NT2/D1 (cell line): ENCODE measurements at regions not wholly inside any gene's neighbourhood (a gene's known extent, or its start where the extent isn't known, plus 50 kb on each side); places are given as distances from the start of the nearest gene placed in this dataset.

Experiments
- DNase-seq: peaks from one replicate; pipeline ENCODE4 v3.0.0-alpha.2; 2011; ENCODE audit warnings: low read depth, low spot score
- H3K27me3 ChIP-seq: 2 replicates; pipeline ENCODE4 v1.6.0; 2011; ENCODE audit warnings: mild to moderate bottlenecking; ENCODE audit not compliant: insufficient read length, insufficient read depth
- H3K36me3 ChIP-seq: 2 replicates; pipeline ENCODE4 v1.6.1; 2011; ENCODE audit warnings: mild to moderate bottlenecking, low read length, mixed read lengths; ENCODE audit not compliant: insufficient read depth, insufficient read length
- H3K4me1 ChIP-seq: 2 replicates; pipeline ENCODE4 v1.5.1; 2011; ENCODE audit not compliant: insufficient read depth, insufficient read length
- H3K4me3 ChIP-seq: 2 replicates; pipeline ENCODE4 v1.5.1; 2011; ENCODE audit warnings: low read depth; ENCODE audit not compliant: insufficient read length
- H3K9ac ChIP-seq: 2 replicates; pipeline ENCODE4 v1.6.0; 2011; ENCODE audit warnings: low read depth; ENCODE audit not compliant: insufficient read length
- H3K9me3 ChIP-seq: 2 replicates; pipeline ENCODE4 v1.5.1; 2011; ENCODE audit warnings: mild to moderate bottlenecking, low read length; ENCODE audit not compliant: insufficient read depth
- SUZ12 ChIP-seq: IDR thresholded peaks from 2 replicates; pipeline ENCODE4 v1.6.1; 2011; ENCODE audit not compliant: insufficient read length, insufficient read depth; ENCODE audit errors: extremely low read depth
- YY1 ChIP-seq: IDR thresholded peaks from 2 replicates; pipeline ENCODE4 v1.6.1; 2011; ENCODE audit not compliant: insufficient read length, insufficient read depth
- ZNF274 ChIP-seq: IDR thresholded peaks from 2 replicates; pipeline ENCODE4 v1.6.1; 2011; ENCODE audit warnings: mild to moderate bottlenecking, low read depth, low read length

DNA sequence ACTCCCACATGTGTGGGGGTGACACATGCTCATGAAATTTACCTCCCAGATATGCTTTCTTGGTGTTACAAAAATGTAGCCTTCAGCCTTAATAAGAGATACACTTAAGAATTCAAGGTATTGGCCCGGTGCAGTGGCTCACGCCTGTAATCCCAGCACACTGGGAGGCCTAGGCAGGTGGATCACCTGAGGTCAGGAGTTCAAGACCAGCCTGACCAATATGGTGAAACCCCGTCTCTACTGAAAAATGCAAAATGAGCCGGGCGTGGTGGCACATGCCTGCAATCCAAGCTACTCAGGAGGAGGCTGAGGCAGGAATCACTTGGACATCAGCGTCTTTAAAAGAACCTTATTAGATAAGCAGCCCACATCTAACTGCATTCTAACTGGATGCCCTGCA is 614.3 kb upstream of the CDH4 start:
- no peaks in the 10 kb centered on the region for H3K9me3 ChIP-seq
- H3K36me3 ChIP-seq, result no peaks in the 10 kb centered on the region
- H3K4me3 ChIP-seq, result no peak overlapping the region
- H3K27me3 ChIP-seq, result peaks cover 2% of the 10 kb centered on the region
- TF ChIP-seq SUZ12 (no peak), ZNF274 (no peak), YY1 (no peak)
- DNase-seq, result no peak
- peaks cover 2% of the 10 kb centered on the region for H3K4me1 ChIP-seq
- H3K9ac ChIP-seq, result no peak overlapping the region

DNA sequence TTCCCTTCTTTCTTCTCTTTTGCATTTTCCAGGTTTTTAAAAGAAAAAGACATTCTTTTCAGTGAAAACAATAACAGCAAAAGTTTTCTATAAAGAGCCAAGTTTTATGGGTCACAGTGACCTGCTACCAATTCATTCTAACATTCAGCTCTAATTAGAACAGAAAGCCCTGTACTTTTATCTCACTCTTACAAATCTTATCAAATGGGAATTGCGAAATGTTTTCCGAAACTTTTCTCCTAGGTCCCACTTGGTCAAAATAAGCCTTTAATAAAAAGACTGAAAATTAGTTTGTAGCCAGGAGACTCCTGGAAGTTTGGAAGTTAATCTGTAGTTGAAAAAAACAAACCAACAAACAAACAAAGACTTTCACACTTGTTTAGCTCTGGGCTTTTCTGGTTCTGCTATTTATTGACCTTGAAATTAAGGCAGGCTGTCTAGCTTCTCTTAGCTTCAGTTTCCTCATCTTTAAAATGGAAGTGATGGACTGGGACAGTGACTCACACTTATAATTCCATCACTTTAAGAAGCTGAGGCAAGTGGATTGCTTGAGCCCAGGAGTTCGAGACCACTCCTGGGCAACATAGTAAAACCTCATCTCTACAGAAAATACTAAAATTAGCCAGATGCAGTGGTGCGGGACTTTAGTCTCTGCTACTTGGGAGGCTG is 613.5 kb upstream of the CDH4 start:
- H3K36me3 ChIP-seq, result no peaks in the 10 kb centered on the region
- no peaks in the 10 kb centered on the region for H3K9me3 ChIP-seq
- H3K27me3 ChIP-seq, result no peaks in the 10 kb centered on the region
- peaks cover 2% of the 10 kb centered on the region for H3K4me1 ChIP-seq
- H3K4me3 ChIP-seq, result no peak overlapping the region
- no peak for TF ChIP-seq YY1
- no peak for TF ChIP-seq SUZ12
- TF ChIP-seq ZNF274, result no peak
- no peak for DNase-seq
- no peak overlapping the region for H3K9ac ChIP-seq

DNA sequence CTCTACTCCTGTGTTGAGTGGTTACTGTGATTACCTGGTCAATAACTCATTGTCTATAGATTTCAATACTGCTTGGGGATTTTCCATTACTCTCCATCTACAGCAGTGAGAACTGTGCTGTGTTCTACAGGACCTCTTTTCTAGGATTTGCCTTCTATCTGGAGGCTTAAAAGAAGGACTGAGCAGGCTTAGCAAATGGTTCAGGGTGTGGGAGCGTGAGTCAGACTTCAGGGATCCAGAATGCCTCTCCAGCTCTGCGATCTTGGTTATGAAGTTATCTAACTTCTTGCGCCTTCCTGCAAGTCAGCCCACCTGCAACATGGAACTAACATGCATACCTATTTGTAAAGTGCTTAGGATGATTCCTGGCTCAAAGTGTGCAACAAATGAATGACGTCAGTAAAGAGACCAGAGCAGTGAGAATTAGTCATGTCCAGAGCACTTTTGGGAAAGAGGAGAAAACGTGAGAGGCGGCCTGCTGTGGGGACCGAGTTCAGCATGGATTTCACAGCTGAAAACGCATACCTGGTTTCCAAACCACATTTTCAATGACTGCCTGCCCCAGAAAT is 610.1 kb upstream of the CDH4 start:
- peaks cover 15% of the 10 kb centered on the region for H3K9me3 ChIP-seq
- H3K27me3 ChIP-seq, result no peaks in the 10 kb centered on the region
- peaks cover 2% of the 10 kb centered on the region for H3K4me1 ChIP-seq
- no peaks in the 10 kb centered on the region for H3K36me3 ChIP-seq
- DNase-seq, result no peak
- no peak overlapping the region for H3K4me3 ChIP-seq
- TF ChIP-seq SUZ12 (no peak), ZNF274 (no peak), YY1 (no peak)
- no peak overlapping the region for H3K9ac ChIP-seq

DNA sequence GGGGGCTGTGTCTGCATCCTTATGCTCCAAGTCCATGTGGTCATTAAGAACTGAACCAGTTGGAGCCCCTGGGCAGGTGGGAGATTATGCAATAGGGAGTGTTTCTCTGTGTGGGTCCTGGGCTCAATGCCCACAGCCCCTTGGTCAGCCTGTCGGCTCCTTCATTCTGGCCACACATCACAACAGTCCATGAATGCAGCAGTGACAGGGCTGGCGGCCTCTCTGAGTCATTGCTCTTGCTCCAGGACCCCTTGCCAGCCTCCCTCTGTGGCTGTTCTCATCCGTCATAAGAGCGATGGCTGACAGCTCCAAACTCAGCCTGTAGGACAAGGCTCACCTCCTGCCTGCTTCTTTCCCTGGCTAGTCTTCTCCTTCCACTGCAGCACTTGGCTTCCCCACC is 609.5 kb upstream of the CDH4 start:
- no peaks in the 10 kb centered on the region for H3K36me3 ChIP-seq
- H3K4me1 ChIP-seq, result peaks cover 2% of the 10 kb centered on the region
- H3K9ac ChIP-seq, result no peak overlapping the region
- peaks cover 17% of the 10 kb centered on the region for H3K9me3 ChIP-seq
- TF ChIP-seq ZNF274, result no peak
- no peak for TF ChIP-seq SUZ12
- TF ChIP-seq YY1, result no peak
- no peaks in the 10 kb centered on the region for H3K27me3 ChIP-seq
- H3K4me3 ChIP-seq, result no peak overlapping the region
- no peak for DNase-seq

GRCh38 chr20:60648556-60648955 is 603.5 kb upstream of the CDH4 start:
- Histone ChIP-seq H3K27me3 (peaks cover 4% of the 10 kb centered on the region), H3K4me1 (no peaks in the 10 kb centered on the region), H3K9ac (no peak overlapping the region), H3K36me3 (no peaks in the 10 kb centered on the region), H3K9me3 (peaks cover 17% of the 10 kb centered on the region), H3K4me3 (no peak overlapping the region)
- TF ChIP-seq SUZ12 (no peak), ZNF274 (no peak), YY1 (no peak)
- no peak for DNase-seq

DNA sequence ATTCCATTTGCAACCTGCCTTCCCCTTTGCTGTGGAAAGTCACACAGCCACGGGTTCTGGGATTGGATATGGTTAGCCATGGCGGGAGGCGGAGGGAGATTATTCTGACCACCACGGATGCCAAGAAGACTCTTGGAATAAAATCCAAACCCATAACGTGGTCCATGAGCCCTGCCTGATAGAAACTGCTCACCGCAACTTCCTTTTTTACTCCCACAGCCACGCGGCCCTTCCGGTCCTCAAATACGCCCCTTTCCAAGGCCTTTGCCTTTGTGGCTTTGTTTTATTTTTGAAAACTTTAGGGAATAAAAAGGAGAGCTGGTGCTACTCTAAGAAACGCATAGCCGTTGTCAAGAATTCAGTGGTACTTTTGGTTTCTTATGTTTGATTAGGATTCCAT is 602.5 kb upstream of the CDH4 start:
- no peak overlapping the region for H3K4me3 ChIP-seq
- DNase-seq, result no peak
- H3K9me3 ChIP-seq, result peaks cover 20% of the 10 kb centered on the region
- no peaks in the 10 kb centered on the region for H3K36me3 ChIP-seq
- TF ChIP-seq ZNF274, result no peak
- H3K4me1 ChIP-seq, result no peaks in the 10 kb centered on the region
- H3K9ac ChIP-seq, result no peak overlapping the region
- H3K27me3 ChIP-seq, result peaks cover 4% of the 10 kb centered on the region

DNA sequence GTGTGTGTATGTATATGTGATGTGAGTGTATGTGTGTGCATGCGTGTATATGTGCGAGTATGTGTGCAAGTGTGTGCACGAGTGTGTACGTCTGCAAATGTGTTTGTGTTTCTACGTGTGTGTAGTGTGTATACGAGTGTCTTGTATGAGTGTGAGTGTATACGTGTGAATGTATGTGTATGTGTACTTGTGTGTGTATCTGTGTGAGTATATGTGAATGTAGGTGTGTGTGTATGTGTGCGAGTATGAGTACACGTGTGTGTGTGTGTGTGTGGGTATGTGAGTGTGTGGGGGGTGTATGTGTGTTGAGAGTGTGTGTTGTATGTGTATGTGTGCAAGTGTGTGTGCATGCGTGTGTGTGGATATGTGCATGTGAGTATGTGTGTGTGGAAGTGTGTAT is 602.0 kb upstream of the CDH4 start:
- Histone ChIP-seq H3K4me1 (no peaks in the 10 kb centered on the region), H3K36me3 (no peaks in the 10 kb centered on the region), H3K27me3 (peaks cover 4% of the 10 kb centered on the region), H3K9me3 (peaks cover 25% of the 10 kb centered on the region), H3K9ac (no peak overlapping the region), H3K4me3 (no peak overlapping the region)
- no peak for DNase-seq
- TF ChIP-seq YY1 (no peak), SUZ12 (no peak), ZNF274 (no peak)
